Cerebellar nuclear complex (tissue), 1 donor: ENCODE measurements at regions not wholly inside any gene's neighbourhood (a gene's known extent, or its start where the extent isn't known, plus 50 kb on each side); places are given as distances from the start of the nearest gene placed in this dataset.

ENCODE experiments used
- DNase-seq, 2 experiments: peaks; one replicate each; lab custom pipeline; 2025; lab: John Stamatoyannopoulos, UW

- DNase-seq: no peak
Observed at GRCh38 chr10:69684020-69684980, 54.3 kb downstream of the FAM241B start.

- no peak for DNase-seq
Observed at GRCh38 chr10:69684981-69685353, 54.9 kb downstream of the FAM241B start.

GRCh38 chr10:69685426-69685801 is 55.4 kb downstream of the FAM241B start:
- no peak for DNase-seq

GRCh38 chr10:69685802-69686585 is 55.9 kb downstream of the FAM241B start:
- DNase-seq: no peak

- no peak for DNase-seq
Observed at GRCh38 chr10:69686866-69687265, 56.8 kb downstream of the FAM241B start.

- no peak for DNase-seq
Observed at GRCh38 chr10:69687426-69687825, 57.4 kb downstream of the FAM241B start.

GRCh38 chr10:69692267-69692666 is 62.2 kb downstream of the FAM241B start:
- DNase-seq: no peak

- DNase-seq: no peak
Observed at GRCh38 chr10:69692891-69693290, 62.8 kb downstream of the FAM241B start.

- no peak for DNase-seq
Observed at GRCh38 chr10:69693886-69694285, 63.8 kb downstream of the FAM241B start.

- DNase-seq: no peak
Observed at GRCh38 chr10:69696073-69696731, 66.2 kb downstream of the FAM241B start.

GRCh38 chr10:69697006-69697405 is 67.0 kb downstream of the FAM241B start:
- DNase-seq: no peak

- DNase-seq: no peak
Observed at GRCh38 chr10:69703256-69703655, 73.2 kb downstream of the FAM241B start.

GRCh38 chr10:69703766-69704630 is 74.0 kb downstream of the FAM241B start:
- DNase-seq: no peak

GRCh38 chr10:69709366-69709941 is 79.4 kb downstream of the FAM241B start:
- peak in 1 of 2 experiments; percentile 40 for DNase-seq

- no peak for DNase-seq
Observed at GRCh38 chr10:69710008-69710888, 80.2 kb downstream of the FAM241B start.

GRCh38 chr10:69712342-69712741 is 82.3 kb downstream of the FAM241B start:
- DNase-seq: no peak

GRCh38 chr10:69714572-69714971 is 84.5 kb downstream of the FAM241B start:
- DNase-seq: no peak

GRCh38 chr10:69715156-69715898 is 85.3 kb downstream of the FAM241B start:
- no peak for DNase-seq

GRCh38 chr10:69715899-69716606 is 85.7 kb upstream of the COL13A1 start:
- DNase-seq: no peak
